ENCODE measurements at regions not wholly inside any gene's neighbourhood (a gene's known extent, or its start where the extent isn't known, plus 50 kb on each side); places are given as distances from the start of the nearest gene placed in this dataset.

DNA sequence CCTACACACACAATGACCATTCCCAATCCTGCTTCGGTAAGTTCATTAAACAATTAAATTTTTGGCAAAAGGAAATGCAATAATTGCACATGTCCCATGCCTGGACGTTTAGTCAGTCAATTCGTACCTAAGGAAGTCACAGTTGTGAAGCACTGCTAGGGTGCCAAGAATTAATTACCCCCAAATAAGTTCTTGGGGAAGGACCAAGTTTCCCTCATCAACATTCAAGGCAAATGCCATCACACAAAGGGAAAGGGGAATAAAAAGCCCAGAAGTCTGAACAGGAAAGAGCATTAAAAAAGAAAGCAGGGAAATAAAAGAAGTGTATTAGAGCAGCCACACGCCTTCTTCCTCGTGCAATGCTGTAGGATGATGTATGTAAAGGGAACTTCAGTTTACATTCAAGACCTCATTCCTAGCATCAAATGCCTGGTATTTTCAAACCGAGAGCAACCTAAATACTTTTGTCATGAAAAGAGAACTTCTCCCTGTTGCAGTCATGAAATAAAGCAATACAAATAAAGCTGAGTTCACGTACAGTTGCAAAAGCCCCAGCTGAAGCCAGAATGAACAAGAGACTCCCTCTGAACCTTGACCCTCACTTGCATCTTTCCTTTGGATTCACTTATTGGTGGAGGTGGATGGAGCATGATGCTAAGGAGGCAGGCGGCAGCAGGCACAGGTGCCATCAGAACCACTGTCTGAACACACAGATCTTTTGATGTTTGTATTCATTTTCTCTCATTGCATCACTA lies 124.0 kb upstream of the PPARGC1A start:
- no peak overlapping the region for H3K9ac ChIP-seq (ENCODE audit: low read length in 5 of 5)
- H3K4me3 ChIP-seq (ENCODE audit: low read depth in 1 of 5, low read length in 5 of 5), result no peak overlapping the region
- H3K9me3 ChIP-seq (ENCODE audit: control insufficient read depth in 5 of 5, low read length in 5 of 5), result no peaks in the 10 kb centered on the region
- peaks cover 0 to 3% (median 0%) of the 10 kb centered on the region in 5 donors for H3K27me3 ChIP-seq (ENCODE audit: control insufficient read depth in 5 of 5, insufficient read depth in 4 of 5, low read length in 5 of 5)
- no peak overlapping the region for H3K27ac ChIP-seq (ENCODE audit: low read depth, low read length)
- peaks cover 0 to 4% (median 0%) of the 10 kb centered on the region in 5 donors for H3K4me1 ChIP-seq (ENCODE audit: control insufficient read depth in 5 of 5, insufficient read depth in 5 of 5, low read length in 5 of 5)
- no peaks in the 10 kb centered on the region for H3K36me3 ChIP-seq (ENCODE audit: control insufficient read depth in 5 of 5, insufficient read depth in 5 of 5, low read length in 5 of 5)

- H3K9ac ChIP-seq (ENCODE audit: low read length in 5 of 5), result no peak overlapping the region
- H3K4me3 ChIP-seq (ENCODE audit: low read depth in 1 of 5, low read length in 5 of 5), result no peak overlapping the region
- H3K27me3 ChIP-seq (ENCODE audit: control insufficient read depth in 5 of 5, insufficient read depth in 4 of 5, low read length in 5 of 5), result peaks cover 0 to 3% (median 0%) of the 10 kb centered on the region in 5 donors
- no peaks in the 10 kb centered on the region for H3K36me3 ChIP-seq (ENCODE audit: control insufficient read depth in 5 of 5, insufficient read depth in 5 of 5, low read length in 5 of 5)
- no peaks in the 10 kb centered on the region for H3K9me3 ChIP-seq (ENCODE audit: control insufficient read depth in 5 of 5, low read length in 5 of 5)
- peaks cover 0 to 4% (median 0%) of the 10 kb centered on the region in 5 donors for H3K4me1 ChIP-seq (ENCODE audit: control insufficient read depth in 5 of 5, insufficient read depth in 5 of 5, low read length in 5 of 5)
- H3K27ac ChIP-seq (ENCODE audit: low read depth, low read length), result no peak overlapping the region
These were observed 121.1 kb upstream of the PPARGC1A start for GRCh38 chr4:24010994-24011393.

DNA sequence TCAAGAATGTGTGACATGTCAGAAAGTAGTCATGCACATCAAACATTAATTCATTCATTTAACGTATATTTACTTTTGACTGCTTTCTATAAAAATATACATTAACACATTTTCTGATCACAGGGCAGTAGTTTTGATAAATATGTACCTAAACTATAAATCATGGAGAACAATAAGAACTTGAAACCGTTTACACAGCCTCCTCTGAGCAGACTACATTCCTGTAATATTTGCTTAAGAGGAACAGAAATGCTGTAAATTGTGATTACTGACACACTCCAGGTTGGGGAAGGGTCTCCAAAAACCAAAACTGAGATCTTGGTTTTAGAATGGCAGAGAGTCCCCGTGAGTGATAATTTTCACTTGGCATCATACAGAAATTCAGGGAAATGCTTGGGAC lies 120.7 kb upstream of the PPARGC1A start:
- Histone ChIP-seq H3K9me3 (ENCODE audit: control insufficient read depth in 5 of 5, low read length in 5 of 5) (no peaks in the 10 kb centered on the region), H3K36me3 (ENCODE audit: control insufficient read depth in 5 of 5, insufficient read depth in 5 of 5, low read length in 5 of 5) (no peaks in the 10 kb centered on the region), H3K27me3 (ENCODE audit: control insufficient read depth in 5 of 5, insufficient read depth in 4 of 5, low read length in 5 of 5) (peaks cover 0 to 3% (median 0%) of the 10 kb centered on the region in 5 donors), H3K9ac (ENCODE audit: low read length in 5 of 5) (no peak overlapping the region), H3K4me1 (ENCODE audit: control insufficient read depth in 5 of 5, insufficient read depth in 5 of 5, low read length in 5 of 5) (peaks cover 0 to 4% (median 0%) of the 10 kb centered on the region in 5 donors), H3K27ac (ENCODE audit: low read depth, low read length) (no peak overlapping the region), H3K4me3 (ENCODE audit: low read depth in 1 of 5, low read length in 5 of 5) (no peak overlapping the region)

GRCh38 chr4:24007860-24008261 lies 118.0 kb upstream of the PPARGC1A start:
- H3K9me3 ChIP-seq (ENCODE audit: control insufficient read depth in 5 of 5, low read length in 5 of 5), result no peaks in the 10 kb centered on the region
- H3K4me3 ChIP-seq (ENCODE audit: low read depth in 1 of 5, low read length in 5 of 5), result no peak overlapping the region
- H3K27ac ChIP-seq (ENCODE audit: low read depth, low read length), result no peak overlapping the region
- H3K9ac ChIP-seq (ENCODE audit: low read length in 5 of 5), result no peak overlapping the region
- peaks cover 0 to 3% (median 0%) of the 10 kb centered on the region in 5 donors for H3K27me3 ChIP-seq (ENCODE audit: control insufficient read depth in 5 of 5, insufficient read depth in 4 of 5, low read length in 5 of 5)
- H3K4me1 ChIP-seq (ENCODE audit: control insufficient read depth in 5 of 5, insufficient read depth in 5 of 5, low read length in 5 of 5), result no peaks in the 10 kb centered on the region
- H3K36me3 ChIP-seq (ENCODE audit: control insufficient read depth in 5 of 5, insufficient read depth in 5 of 5, low read length in 5 of 5), result no peaks in the 10 kb centered on the region

GRCh38 chr4:24006269-24006668 lies 116.4 kb upstream of the PPARGC1A start:
- no peaks in the 10 kb centered on the region for H3K4me1 ChIP-seq (ENCODE audit: control insufficient read depth in 5 of 5, insufficient read depth in 5 of 5, low read length in 5 of 5)
- H3K9ac ChIP-seq (ENCODE audit: low read length in 5 of 5), result no peak overlapping the region
- H3K36me3 ChIP-seq (ENCODE audit: control insufficient read depth in 5 of 5, insufficient read depth in 5 of 5, low read length in 5 of 5), result no peaks in the 10 kb centered on the region
- peaks cover 0 to 3% (median 0%) of the 10 kb centered on the region in 5 donors for H3K27me3 ChIP-seq (ENCODE audit: control insufficient read depth in 5 of 5, insufficient read depth in 4 of 5, low read length in 5 of 5)
- no peak overlapping the region for H3K27ac ChIP-seq (ENCODE audit: low read depth, low read length)
- no peaks in the 10 kb centered on the region for H3K9me3 ChIP-seq (ENCODE audit: control insufficient read depth in 5 of 5, low read length in 5 of 5)
- no peak overlapping the region for H3K4me3 ChIP-seq (ENCODE audit: low read depth in 1 of 5, low read length in 5 of 5)

DNA sequence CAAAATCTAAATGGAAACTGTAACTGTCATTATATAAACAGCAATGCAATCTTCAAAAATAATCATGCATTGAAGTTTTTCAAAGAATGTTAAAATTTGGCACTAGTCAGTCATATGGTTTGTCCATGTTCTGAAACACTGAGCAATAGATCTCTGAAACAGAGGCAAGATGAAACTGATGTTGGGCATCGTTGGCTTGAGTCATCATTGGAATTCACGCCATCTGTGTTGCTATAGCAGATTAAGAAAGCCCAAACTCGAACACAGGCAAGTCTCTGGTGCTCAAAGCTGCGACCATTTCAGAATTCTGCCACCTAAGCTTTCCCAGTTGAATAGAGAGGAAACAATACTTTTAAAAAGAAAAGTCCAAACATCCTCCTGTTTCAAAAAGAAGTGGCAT lies 114.1 kb upstream of the PPARGC1A start:
- Histone ChIP-seq H3K27me3 (ENCODE audit: control insufficient read depth in 5 of 5, insufficient read depth in 4 of 5, low read length in 5 of 5) (peaks cover 0 to 4% (median 0%) of the 10 kb centered on the region in 5 donors), H3K9me3 (ENCODE audit: control insufficient read depth in 5 of 5, low read length in 5 of 5) (no peaks in the 10 kb centered on the region), H3K36me3 (ENCODE audit: control insufficient read depth in 5 of 5, insufficient read depth in 5 of 5, low read length in 5 of 5) (no peaks in the 10 kb centered on the region), H3K4me1 (ENCODE audit: control insufficient read depth in 5 of 5, insufficient read depth in 5 of 5, low read length in 5 of 5) (no peaks in the 10 kb centered on the region), H3K9ac (ENCODE audit: low read length in 5 of 5) (no peak overlapping the region), H3K4me3 (ENCODE audit: low read depth in 1 of 5, low read length in 5 of 5) (no peak overlapping the region), H3K27ac (ENCODE audit: low read depth, low read length) (no peak overlapping the region)

DNA sequence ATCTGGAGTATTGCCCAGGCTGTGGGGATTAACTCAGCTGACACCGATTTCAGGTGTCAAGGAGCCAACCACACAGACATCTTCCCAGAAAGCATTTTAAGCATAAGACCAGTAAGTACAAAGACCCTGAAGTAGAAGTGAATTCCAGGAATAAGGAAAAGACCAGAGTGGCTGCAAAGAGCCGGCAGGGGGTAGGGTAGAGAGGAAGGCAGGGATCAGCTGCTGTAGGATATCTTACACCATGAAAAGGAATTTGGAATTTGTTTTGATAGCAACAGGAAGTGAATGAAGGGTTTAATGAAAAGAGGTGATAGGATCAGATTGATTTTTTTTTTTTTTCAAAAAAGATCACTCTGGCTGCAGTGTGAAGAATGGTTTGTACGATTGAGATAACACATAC lies 113.6 kb upstream of the PPARGC1A start:
- Histone ChIP-seq H3K4me3 (ENCODE audit: low read depth in 1 of 5, low read length in 5 of 5) (no peak overlapping the region), H3K9me3 (ENCODE audit: control insufficient read depth in 5 of 5, low read length in 5 of 5) (no peaks in the 10 kb centered on the region), H3K9ac (ENCODE audit: low read length in 5 of 5) (no peak overlapping the region), H3K4me1 (ENCODE audit: control insufficient read depth in 5 of 5, insufficient read depth in 5 of 5, low read length in 5 of 5) (no peaks in the 10 kb centered on the region), H3K36me3 (ENCODE audit: control insufficient read depth in 5 of 5, insufficient read depth in 5 of 5, low read length in 5 of 5) (no peaks in the 10 kb centered on the region), H3K27me3 (ENCODE audit: control insufficient read depth in 5 of 5, insufficient read depth in 4 of 5, low read length in 5 of 5) (peaks cover 0 to 4% (median 0%) of the 10 kb centered on the region in 5 donors), H3K27ac (ENCODE audit: low read depth, low read length) (no peak overlapping the region)

- H3K27ac ChIP-seq (ENCODE audit: low read depth, low read length), result no peak overlapping the region
- no peaks in the 10 kb centered on the region for H3K36me3 ChIP-seq (ENCODE audit: control insufficient read depth in 5 of 5, insufficient read depth in 5 of 5, low read length in 5 of 5)
- no peaks in the 10 kb centered on the region for H3K4me1 ChIP-seq (ENCODE audit: control insufficient read depth in 5 of 5, insufficient read depth in 5 of 5, low read length in 5 of 5)
These were observed 112.6 kb upstream of the PPARGC1A start for GRCh38 chr4:24002330-24002966.

GRCh38 chr4:24001486-24002329 lies 111.9 kb upstream of the PPARGC1A start:
- no peak overlapping the region for H3K4me3 ChIP-seq (ENCODE audit: low read depth in 1 of 5, low read length in 5 of 5)
- no peaks in the 10 kb centered on the region for H3K9me3 ChIP-seq (ENCODE audit: control insufficient read depth in 5 of 5, low read length in 5 of 5)
- no peaks in the 10 kb centered on the region for H3K4me1 ChIP-seq (ENCODE audit: control insufficient read depth in 5 of 5, insufficient read depth in 5 of 5, low read length in 5 of 5)
- H3K27ac ChIP-seq (ENCODE audit: low read depth, low read length), result no peak overlapping the region
- H3K36me3 ChIP-seq (ENCODE audit: control insufficient read depth in 5 of 5, insufficient read depth in 5 of 5, low read length in 5 of 5), result no peaks in the 10 kb centered on the region
- H3K27me3 ChIP-seq (ENCODE audit: control insufficient read depth in 5 of 5, insufficient read depth in 4 of 5, low read length in 5 of 5), result peaks cover 0 to 4% (median 0%) of the 10 kb centered on the region in 5 donors
- H3K9ac ChIP-seq (ENCODE audit: low read length in 5 of 5), result no peak overlapping the region

More at GRCh38 chr4:24002330-24002966, 112.6 kb upstream of the PPARGC1A start:
- H3K9me3 ChIP-seq (ENCODE audit: control insufficient read depth in 5 of 5, low read length in 5 of 5), result no peaks in the 10 kb centered on the region
- H3K27me3 ChIP-seq (ENCODE audit: control insufficient read depth in 5 of 5, insufficient read depth in 4 of 5, low read length in 5 of 5), result peaks cover 0 to 4% (median 0%) of the 10 kb centered on the region in 5 donors
- H3K4me3 ChIP-seq (ENCODE audit: low read depth in 1 of 5, low read length in 5 of 5), result no peak overlapping the region
- H3K9ac ChIP-seq (ENCODE audit: low read length in 5 of 5), result no peak overlapping the region

GRCh38 chr4:24000470-24000831 lies 110.6 kb upstream of the PPARGC1A start:
- H3K4me3 ChIP-seq (ENCODE audit: low read depth in 1 of 5, low read length in 5 of 5), result no peak overlapping the region
- no peaks in the 10 kb centered on the region for H3K36me3 ChIP-seq (ENCODE audit: control insufficient read depth in 5 of 5, insufficient read depth in 5 of 5, low read length in 5 of 5)
- H3K9me3 ChIP-seq (ENCODE audit: control insufficient read depth in 5 of 5, low read length in 5 of 5), result no peaks in the 10 kb centered on the region
- no peak overlapping the region for H3K9ac ChIP-seq (ENCODE audit: low read length in 5 of 5)
- peaks cover 0 to 4% (median 0%) of the 10 kb centered on the region in 5 donors for H3K27me3 ChIP-seq (ENCODE audit: control insufficient read depth in 5 of 5, insufficient read depth in 4 of 5, low read length in 5 of 5)
- H3K4me1 ChIP-seq (ENCODE audit: control insufficient read depth in 5 of 5, insufficient read depth in 5 of 5, low read length in 5 of 5), result no peaks in the 10 kb centered on the region
- no peak overlapping the region for H3K27ac ChIP-seq (ENCODE audit: low read depth, low read length)
